ENCODE measurements at regions not wholly inside any gene's neighbourhood (a gene's known extent, or its start where the extent isn't known, plus 50 kb on each side); places are given as distances from the start of the nearest gene placed in this dataset.

DNA sequence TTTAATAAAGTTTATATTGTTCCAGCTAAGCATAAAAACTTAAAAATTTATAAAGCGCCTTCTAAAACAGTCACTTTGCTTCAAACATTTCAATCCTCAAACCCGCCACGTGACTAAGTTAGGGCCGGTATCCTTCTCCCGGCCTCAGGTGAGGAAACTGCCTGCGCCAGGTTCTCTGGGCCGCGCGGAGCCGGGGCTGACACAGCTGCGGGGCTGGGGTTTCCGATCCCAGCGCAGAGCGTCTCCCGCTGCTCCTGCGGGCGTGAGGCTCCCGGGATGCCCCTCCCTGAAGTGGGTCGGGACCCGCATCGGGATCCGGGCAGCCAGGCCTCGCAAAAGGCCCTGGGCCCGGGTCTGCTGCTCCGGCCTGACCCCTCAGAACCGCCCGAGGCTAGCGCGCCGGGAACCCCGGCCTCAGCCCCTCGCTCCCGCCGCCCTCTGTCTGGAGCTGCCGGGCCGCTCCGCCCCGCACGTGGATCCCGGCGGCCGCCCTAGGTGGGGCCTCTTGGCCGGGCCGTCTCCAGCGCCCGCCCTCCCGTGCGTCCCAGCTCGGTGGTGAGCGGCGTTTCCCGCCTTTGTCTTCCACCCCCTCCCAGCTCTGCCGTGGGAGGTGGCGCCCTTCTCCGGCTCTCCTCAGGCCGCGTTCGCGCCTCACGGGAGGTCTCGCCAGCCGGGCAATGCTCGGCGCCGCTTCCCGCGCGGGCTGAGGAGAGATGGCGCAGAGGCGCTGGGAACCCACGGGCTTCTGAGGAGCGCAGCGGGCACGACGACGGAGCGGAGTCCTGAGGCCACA is 267.9 kb downstream of the DLL1 start:
- no peak for TF ChIP-seq EZH2 (IDR thresholded peaks at IDR 0.05; ENCODE audit: borderline replicate concordance, low read depth, low read length, poor library complexity, severe bottlenecking)
- TF ChIP-seq, protein P1, sequence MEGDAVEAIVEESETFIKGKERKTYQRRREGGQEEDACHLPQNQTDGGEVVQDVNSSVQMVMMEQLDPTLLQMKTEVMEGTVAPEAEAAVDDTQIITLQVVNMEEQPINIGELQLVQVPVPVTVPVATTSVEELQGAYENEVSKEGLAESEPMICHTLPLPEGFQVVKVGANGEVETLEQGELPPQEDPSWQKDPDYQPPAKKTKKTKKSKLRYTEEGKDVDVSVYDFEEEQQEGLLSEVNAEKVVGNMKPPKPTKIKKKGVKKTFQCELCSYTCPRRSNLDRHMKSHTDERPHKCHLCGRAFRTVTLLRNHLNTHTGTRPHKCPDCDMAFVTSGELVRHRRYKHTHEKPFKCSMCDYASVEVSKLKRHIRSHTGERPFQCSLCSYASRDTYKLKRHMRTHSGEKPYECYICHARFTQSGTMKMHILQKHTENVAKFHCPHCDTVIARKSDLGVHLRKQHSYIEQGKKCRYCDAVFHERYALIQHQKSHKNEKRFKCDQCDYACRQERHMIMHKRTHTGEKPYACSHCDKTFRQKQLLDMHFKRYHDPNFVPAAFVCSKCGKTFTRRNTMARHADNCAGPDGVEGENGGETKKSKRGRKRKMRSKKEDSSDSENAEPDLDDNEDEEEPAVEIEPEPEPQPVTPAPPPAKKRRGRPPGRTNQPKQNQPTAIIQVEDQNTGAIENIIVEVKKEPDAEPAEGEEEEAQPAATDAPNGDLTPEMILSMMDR (conservative IDR thresholded peaks at IDR 0.05; ENCODE audit: low read depth, low read length) = no peak
